Thyroid gland (tissue), 4 donors: ENCODE measurements at regions not wholly inside any gene's neighbourhood (a gene's known extent, or its start where the extent isn't known, plus 50 kb on each side); places are given as distances from the start of the nearest gene placed in this dataset.

Source experiments
- CTCF ChIP-seq, 6 experiments: fragments of 200-600 bp in 3 of 6; fragments of 450-650 bp in 3 of 6; sonication (generic) in 3 of 6; IDR thresholded peaks; one replicate each; pipeline ENCODE4 v1.5.1; 2016 to 2019; ENCODE audit warnings: antibody characterized with exemption in 6 of 6, mild to moderate bottlenecking in 2 of 6, inconsistent platforms in 1 of 6, moderate library complexity in 1 of 6
- POLR2A ChIP-seq, 2 donors: fragments of 450-650 bp; IDR thresholded peaks; one replicate each; pipeline ENCODE4 v1.6.1; 2017; ENCODE audit warnings: antibody characterized with exemption in 2 of 2, mild to moderate bottlenecking in 2 of 2, moderate library complexity in 1 of 2

GRCh38 chr14:78023112-78023511 lies 147.1 kb upstream of the NRXN3 start:
- TF ChIP-seq CTCF (IDR thresholded peaks at IDR 0.05) (no peak), POLR2A (IDR thresholded peaks at IDR 0.05) (no peak)
